HepG2 (cell line): ENCODE measurements at regions not wholly inside any gene's neighbourhood (a gene's known extent, or its start where the extent isn't known, plus 50 kb on each side); places are given as distances from the start of the nearest gene placed in this dataset.

Experiments
- ATAC-seq: fragments of 200-7000 bp; cut with Tn5 transposase; 3 replicates; pipeline ENCODE4 v1.9.1; 2020; ENCODE audit warnings: mild to moderate bottlenecking, moderate library complexity
- BruUV-seq: library from RNA; stranded (reverse); fragments of 400-500 nt; replicated peaks from 2 replicates; lab custom pipeline; 2021; lab: Mats Ljungman, UMichigan
- CTCF ChIA-PET: fragments of 300-600 bp; formaldehyde crosslinking; extraction: SDS; loops from one replicate; lab custom pipeline; 2021; ENCODE audit warnings: low total read pairs, inconsistent platforms, low intra/inter-chr PET ratio; lab: Yijun Ruan, JAX
- POLR2A ChIA-PET: fragments of 350-600 bp; sonication (Branson Sonifier 250); formaldehyde crosslinking; loops from one replicate; lab custom pipeline; 2020; ENCODE audit warnings: antibody characterized with exemption, inconsistent platforms; lab: Yijun Ruan, JAX
- DNase-seq: peaks from one replicate; pipeline ENCODE4 v3.0.0-alpha.2; 2015; ENCODE audit warnings: low spot score
- FAIRE-seq: peaks from 3 replicates; lab custom pipeline; 2011; peaks lifted over from hg19 to GRCh38; lab: Jason Lieb, UNC
- H2AFZ ChIP-seq: one replicate; pipeline ENCODE4 v1.6.1; 2011; ENCODE audit warnings: low read length, inconsistent platforms
- H3K27ac ChIP-seq: fragments of 300-600 bp; 3 replicates; pipeline ENCODE4 v1.8.0; 2011; ENCODE audit warnings: mixed run types, mild to moderate bottlenecking, mixed read lengths, low read length, inconsistent platforms; ENCODE audit not compliant: insufficient read depth; ENCODE audit errors: extremely low read length
- H3K27me3 ChIP-seq, 2 experiments: fragments of 200-600 bp in 1 of 2; 2 replicates in 1 of 2; 3 replicates in 1 of 2; pipeline versions ENCODE4 v1.6.0 to v1.8.0; 2011; ENCODE audit warnings: low read length in 2 of 2, mild to moderate bottlenecking in 2 of 2, moderate library complexity in 2 of 2, inconsistent platforms in 1 of 2; ENCODE audit not compliant: insufficient read depth in 2 of 2, control insufficient read depth in 1 of 2
- H3K36me3 ChIP-seq, 2 experiments: fragments of 200-600 bp in 1 of 2; replicated peaks in 1 of 2; 2 replicates in 1 of 2; 3 replicates in 1 of 2; pipeline versions ENCODE4 v1.5.1 to v1.8.0; 2011; ENCODE audit warnings: low read length in 2 of 2, inconsistent platforms in 1 of 2; ENCODE audit not compliant: insufficient read depth in 2 of 2, control insufficient read depth in 1 of 2
- H3K4me1 ChIP-seq: 2 replicates; pipeline ENCODE4 v1.5.1; 2012; ENCODE audit warnings: low read length, inconsistent platforms; ENCODE audit not compliant: insufficient read depth
- H3K4me2 ChIP-seq: 2 replicates; pipeline ENCODE4 v1.6.0; 2011; ENCODE audit warnings: low read depth, low read length, inconsistent platforms
- H3K4me3 ChIP-seq, 3 experiments: fragments of 200-600 bp in 1 of 3; sonication (generic), shearing (Covaris generic) in 1 of 3; replicated peaks in 1 of 3; 2 replicates each; pipeline ENCODE4 v1.5.1; 2011 to 2016; ENCODE audit warnings: low read length in 3 of 3, inconsistent platforms in 2 of 3, low read depth in 2 of 3, mild to moderate bottlenecking in 2 of 3, control low read depth in 1 of 3, mixed read lengths in 1 of 3; ENCODE audit not compliant: insufficient read depth in 1 of 3
- H3K79me2 ChIP-seq: one replicate; pipeline ENCODE4 v1.6.1; 2011; ENCODE audit warnings: low read length, inconsistent platforms; ENCODE audit not compliant: insufficient read depth
- H3K9ac ChIP-seq: 2 replicates; pipeline ENCODE4 v1.6.0; 2011; ENCODE audit warnings: mild to moderate bottlenecking, low read depth, low read length, inconsistent platforms; ENCODE audit not compliant: insufficient read depth
- H3K9me3 ChIP-seq: 2 replicates; pipeline ENCODE4 v1.5.1; 2012; ENCODE audit warnings: mild to moderate bottlenecking, low read length
- H4K20me1 ChIP-seq: 2 replicates; pipeline ENCODE4 v1.6.0; 2011; ENCODE audit warnings: inconsistent platforms, mild to moderate bottlenecking, low read length, moderate library complexity; ENCODE audit not compliant: insufficient read depth
- ARID5B ChIP-seq: IDR thresholded peaks from 2 replicates; pipeline ENCODE4 v1.4.0; 2020; ENCODE audit warnings: mild to moderate bottlenecking, missing genetic modification reagents
- FOXC1 ChIP-seq: sonication (generic); formaldehyde crosslinking; IDR thresholded peaks from 2 replicates; pipeline ENCODE4 v1.8.0; 2022; ENCODE audit warnings: mild to moderate bottlenecking, missing genetic modification reagents, borderline replicate concordance
- GRHL1 ChIP-seq: sonication (generic); formaldehyde crosslinking; conservative IDR thresholded peaks from 2 replicates; pipeline ENCODE4 v1.8.0; 2022; ENCODE audit warnings: missing genetic modification reagents
- MEF2D ChIP-seq: sonication (generic); formaldehyde crosslinking; IDR thresholded peaks from 2 replicates; pipeline ENCODE4 v1.5.1; 2020; ENCODE audit warnings: mild to moderate bottlenecking, missing genetic modification reagents
- MLLT10 ChIP-seq: sonication (generic); formaldehyde crosslinking; IDR thresholded peaks from 2 replicates; pipeline ENCODE4 v1.4.0; 2020; ENCODE audit warnings: missing genetic modification reagents
- POLR2AphosphoS2 ChIP-seq: IDR thresholded peaks from 2 replicates; pipeline ENCODE4 v1.6.1; 2011; ENCODE audit warnings: low read depth, low read length, improper control_type of control experiment
- UBTF ChIP-seq: sonication (generic); formaldehyde crosslinking; IDR thresholded peaks from 2 replicates; pipeline ENCODE4 v1.4.0; 2020; ENCODE audit warnings: mild to moderate bottlenecking, missing genetic modification reagents
- XRCC5 ChIP-seq: fragments of 200-400 bp; formaldehyde crosslinking; optimal IDR thresholded peaks from 2 replicates; pipeline ENCODE3; 2017; ENCODE audit warnings: mild to moderate bottlenecking, low read length
- YY1 ChIP-seq: IDR thresholded peaks from 2 replicates; pipeline ENCODE4 v1.6.1; 2011; ENCODE audit warnings: low read length, low read depth, moderate library complexity, mild to moderate bottlenecking; ENCODE audit not compliant: insufficient read depth, insufficient replicate concordance
- ZNF253 ChIP-seq: sonication (generic); formaldehyde crosslinking; IDR thresholded peaks from 2 replicates; pipeline ENCODE4 v1.8.0; 2022; ENCODE audit warnings: mild to moderate bottlenecking, missing genetic modification reagents, borderline replicate concordance
- ZNF576 ChIP-seq: sonication (generic); formaldehyde crosslinking; IDR thresholded peaks from 2 replicates; pipeline ENCODE4 v1.4.0; 2020; ENCODE audit warnings: mild to moderate bottlenecking, missing genetic modification reagents
- WGBS: methylation state at CpG from one replicate; pipeline ENCODE4 v1.1.6; 2017; ENCODE audit warnings: low lambda C conversion rate; 5-methylcytosine and 5-hydroxymethylcytosine counted together
- in situ Hi-C: cut with HindIII; loops from 2 replicates; pipeline ENCODE4 v1.10.0; 2017; ENCODE audit warnings: low pct_unique_long_range_greater_than_20kb; ENCODE audit not compliant: extremely low pct_ligation_motif_present
- intact Hi-C: fragments of 100-400 bp; cut with micrococcal nuclease; formaldehyde crosslinking; loops from one replicate; pipeline ENCODE4 v1.10.0; 2022; ENCODE audit not compliant: unreplicated experiment

- Histone ChIP-seq H3K9ac (no peak overlapping the region), H2AFZ (no peak overlapping the region), H3K36me3 (no peaks in the 10 kb centered on the region), H3K79me2 (no peaks in the 10 kb centered on the region), H3K4me2 (no peak overlapping the region), H4K20me1 (no peaks in the 10 kb centered on the region), H3K27me3 (no peaks in the 10 kb centered on the region), H3K27ac (no peak overlapping the region), H3K9me3 (peaks cover 50% of the 10 kb centered on the region), H3K4me1 (no peaks in the 10 kb centered on the region), H3K4me3 (no peak overlapping the region)
- BruUV-seq, result no TSS peak
- DNase-seq (no peak), ATAC-seq (no peak), FAIRE-seq (no peak)
- ChIA-PET POLR2A (no interaction called here), CTCF (no interaction called here)
- intact Hi-C loops, result no loop called here
- in situ Hi-C loops, result no loop called here
- 1% methylated on average over 4 of the region's 4 CpGs for WGBS
- TF ChIP-seq GRHL1 (CRISPR knock-in tag) (no peak), YY1 (no peak)
Measured at GRCh38 chr20:60510356-60510755, 552.1 kb downstream of the CDH26 start.

GRCh38 chr20:60512443-60512842, 554.2 kb downstream of the CDH26 start:
- DNase-seq (peak; percentile 25), FAIRE-seq (no peak), ATAC-seq (no peak)
- 3% methylated on average over 4 of the region's 4 CpGs for WGBS
- intact Hi-C loops (no loop called here), in situ Hi-C loops (no loop called here)
- Histone ChIP-seq H2AFZ (no peak overlapping the region), H3K27me3 (no peaks in the 10 kb centered on the region), H3K27ac (no peak overlapping the region), H3K4me1 (no peaks in the 10 kb centered on the region), H3K4me2 (no peak overlapping the region), H3K79me2 (no peaks in the 10 kb centered on the region), H3K9ac (no peak overlapping the region), H4K20me1 (no peaks in the 10 kb centered on the region), H3K36me3 (no peaks in the 10 kb centered on the region), H3K4me3 (no peak overlapping the region), H3K9me3 (peaks cover 60% of the 10 kb centered on the region)
- no TSS peak for BruUV-seq
- ChIA-PET CTCF (no interaction called here), POLR2A (no interaction called here)
- TF ChIP-seq MLLT10, result no peak
- TF ChIP-seq UBTF (CRISPR knock-in tag), result no peak
- TF ChIP-seq XRCC5, result no peak
- TF ChIP-seq FOXC1 (CRISPR knock-in tag), result no peak
- no peak for TF ChIP-seq ARID5B (CRISPR knock-in tag)
- TF ChIP-seq MEF2D (CRISPR knock-in tag), result no peak
- no peak for TF ChIP-seq ZNF576 (CRISPR knock-in tag)
- no peak for TF ChIP-seq ZNF253 (CRISPR knock-in tag)
- TF ChIP-seq POLR2AphosphoS2, result no peak
